HUDEP-2 (cell line): ENCODE measurements at regions not wholly inside any gene's neighbourhood (a gene's known extent, or its start where the extent isn't known, plus 50 kb on each side); places are given as distances from the start of the nearest gene placed in this dataset.
"Not testable (repeated sequence)": the region's sequence is repeated elsewhere in the genome, so short reads cannot be mapped to it uniquely, and the experiment has no call there.

Source experiments
- DNase-seq, 76 experiments: peaks; one replicate each; lab custom pipeline; 2025; ENCODE audit not compliant: unreplicated experiment in 76 of 76; lab: John Stamatoyannopoulos, UW

- no peak for DNase-seq
These were observed 538.7 kb downstream of the RBFOX1 start for GRCh38 chr16:7871371-7871770.

GRCh38 chr16:7867831-7868230 lies 535.2 kb downstream of the RBFOX1 start:
- no peak for DNase-seq

- no peak for DNase-seq
These were observed 533.5 kb downstream of the RBFOX1 start for GRCh38 chr16:7866144-7866543.

GRCh38 chr16:7865393-7865792 lies 532.7 kb downstream of the RBFOX1 start:
- not testable (repeated sequence) for DNase-seq

GRCh38 chr16:7861891-7862582 lies 529.4 kb downstream of the RBFOX1 start:
- no peak for DNase-seq

GRCh38 chr16:7853197-7853596 lies 520.6 kb downstream of the RBFOX1 start:
- DNase-seq = no peak

GRCh38 chr16:7849841-7850240 lies 517.2 kb downstream of the RBFOX1 start:
- no peak for DNase-seq

- no peak for DNase-seq
These were observed 510.6 kb downstream of the RBFOX1 start for GRCh38 chr16:7843261-7843660.

- no peak for DNase-seq
These were observed 506.9 kb downstream of the RBFOX1 start for GRCh38 chr16:7839568-7839967.

GRCh38 chr16:7834771-7835431 lies 502.3 kb downstream of the RBFOX1 start:
- no peak for DNase-seq

GRCh38 chr16:7820816-7821215 lies 488.2 kb downstream of the RBFOX1 start:
- no peak for DNase-seq

- DNase-seq = no peak
These were observed 473.2 kb downstream of the RBFOX1 start for GRCh38 chr16:7805686-7806396.

- no peak for DNase-seq
These were observed 472.1 kb downstream of the RBFOX1 start for GRCh38 chr16:7804635-7805195.

- DNase-seq = no peak
These were observed 459.7 kb downstream of the RBFOX1 start for GRCh38 chr16:7792346-7792745.

- DNase-seq = no peak
These were observed 458.5 kb downstream of the RBFOX1 start for GRCh38 chr16:7791028-7791590.

GRCh38 chr16:7775072-7775488 lies 442.4 kb downstream of the RBFOX1 start:
- DNase-seq = no peak

GRCh38 chr16:7772722-7773121 lies 440.1 kb downstream of the RBFOX1 start:
- DNase-seq = no peak

GRCh38 chr16:7769091-7769490 lies 436.4 kb downstream of the RBFOX1 start:
- not testable (repeated sequence) for DNase-seq

- DNase-seq = no peak
These were observed 432.5 kb downstream of the RBFOX1 start for GRCh38 chr16:7765079-7765550.

- no peak for DNase-seq
These were observed 430.5 kb downstream of the RBFOX1 start for GRCh38 chr16:7763111-7763510.
